ENCODE measurements at regions not wholly inside any gene's neighbourhood (a gene's known extent, or its start where the extent isn't known, plus 50 kb on each side); places are given as distances from the start of the nearest gene placed in this dataset.
"Not testable (repeated sequence)": the region's sequence is repeated elsewhere in the genome, so short reads cannot be mapped to it uniquely, and the experiment has no call there.

DNA sequence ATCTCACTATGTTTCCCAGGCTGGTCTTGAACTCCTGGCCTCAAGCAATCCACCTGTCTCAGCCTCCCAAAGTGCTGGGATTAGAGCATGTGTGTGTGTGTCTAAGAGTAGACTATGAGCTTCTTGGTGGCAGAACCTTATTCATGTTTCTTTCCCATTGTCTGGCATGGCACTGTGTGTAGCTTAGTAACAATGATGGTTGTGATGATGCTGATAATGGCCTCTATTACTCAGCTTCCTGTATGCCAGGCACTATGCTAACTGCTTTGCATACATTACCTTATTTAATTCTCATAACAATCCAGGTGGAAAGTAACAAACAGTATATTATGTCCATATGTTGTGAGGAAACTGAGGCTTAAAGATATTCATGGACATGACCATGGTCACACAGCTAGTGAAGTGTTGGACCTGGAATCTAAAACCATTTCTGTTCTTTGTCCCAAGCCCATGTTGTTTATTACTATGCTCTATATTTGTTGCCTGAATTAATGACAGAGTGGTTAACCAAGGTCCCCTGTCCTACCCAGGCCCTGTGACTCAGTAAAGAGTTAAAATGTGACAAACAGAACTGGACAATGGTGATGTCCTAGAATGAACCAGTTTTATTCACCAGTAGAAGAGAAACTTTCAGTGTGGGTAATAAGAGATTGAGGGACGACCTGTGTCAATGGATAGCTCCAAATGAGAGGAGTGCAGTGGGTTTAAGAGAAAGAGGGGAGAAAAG lies 109.6 kb downstream of the KLF5 start:
- no peak overlapping the region for H3K4me3 ChIP-seq (ENCODE audit: low read depth, low read length)
- TF ChIP-seq, protein P1, sequence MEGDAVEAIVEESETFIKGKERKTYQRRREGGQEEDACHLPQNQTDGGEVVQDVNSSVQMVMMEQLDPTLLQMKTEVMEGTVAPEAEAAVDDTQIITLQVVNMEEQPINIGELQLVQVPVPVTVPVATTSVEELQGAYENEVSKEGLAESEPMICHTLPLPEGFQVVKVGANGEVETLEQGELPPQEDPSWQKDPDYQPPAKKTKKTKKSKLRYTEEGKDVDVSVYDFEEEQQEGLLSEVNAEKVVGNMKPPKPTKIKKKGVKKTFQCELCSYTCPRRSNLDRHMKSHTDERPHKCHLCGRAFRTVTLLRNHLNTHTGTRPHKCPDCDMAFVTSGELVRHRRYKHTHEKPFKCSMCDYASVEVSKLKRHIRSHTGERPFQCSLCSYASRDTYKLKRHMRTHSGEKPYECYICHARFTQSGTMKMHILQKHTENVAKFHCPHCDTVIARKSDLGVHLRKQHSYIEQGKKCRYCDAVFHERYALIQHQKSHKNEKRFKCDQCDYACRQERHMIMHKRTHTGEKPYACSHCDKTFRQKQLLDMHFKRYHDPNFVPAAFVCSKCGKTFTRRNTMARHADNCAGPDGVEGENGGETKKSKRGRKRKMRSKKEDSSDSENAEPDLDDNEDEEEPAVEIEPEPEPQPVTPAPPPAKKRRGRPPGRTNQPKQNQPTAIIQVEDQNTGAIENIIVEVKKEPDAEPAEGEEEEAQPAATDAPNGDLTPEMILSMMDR (IDR thresholded peaks at IDR 0.05; ENCODE audit: borderline replicate concordance, insufficient read depth, low read depth, low read length) = no peak

DNA sequence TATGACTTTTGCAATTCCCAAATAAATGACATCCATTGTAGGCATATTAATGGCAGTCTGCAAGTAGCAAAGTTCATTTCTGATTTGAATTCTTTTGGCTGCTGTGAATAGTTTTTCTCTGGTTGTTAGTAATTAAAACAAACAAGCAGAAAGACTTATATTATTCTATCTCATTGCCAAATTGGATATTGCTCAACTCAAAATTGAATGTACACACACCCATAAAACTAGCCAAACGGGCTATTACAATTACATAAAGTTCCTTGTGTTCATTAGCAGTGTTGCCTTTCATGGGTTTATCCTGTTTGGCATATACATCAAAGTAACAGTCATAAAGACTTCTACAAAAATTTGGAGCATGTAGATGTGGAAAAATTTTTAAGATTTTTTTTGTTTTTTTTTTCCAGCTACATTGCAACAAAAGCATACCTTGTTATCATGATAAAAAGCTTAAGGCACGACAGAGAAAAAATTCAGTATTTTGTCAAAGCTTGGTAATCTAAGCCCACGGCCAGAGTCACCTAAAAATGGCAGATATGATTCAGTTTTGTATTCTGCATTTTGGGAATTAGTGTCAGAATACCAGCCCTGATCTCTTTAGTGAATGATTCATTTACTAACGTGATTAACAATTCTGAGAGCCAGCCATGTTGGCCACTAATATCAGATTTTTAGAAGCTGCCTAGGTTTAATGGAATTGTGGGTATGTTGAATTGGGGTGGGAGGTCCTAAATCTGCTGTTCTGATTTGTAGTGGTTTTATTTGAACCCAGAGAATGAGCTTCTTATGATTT lies 108.4 kb downstream of the KLF5 start:
- TF ChIP-seq, protein P1 (IDR thresholded peaks at IDR 0.05; ENCODE audit: borderline replicate concordance, insufficient read depth, low read depth, low read length) = no peak
- H3K4me3 ChIP-seq (ENCODE audit: low read depth, low read length) = no peak overlapping the region

DNA sequence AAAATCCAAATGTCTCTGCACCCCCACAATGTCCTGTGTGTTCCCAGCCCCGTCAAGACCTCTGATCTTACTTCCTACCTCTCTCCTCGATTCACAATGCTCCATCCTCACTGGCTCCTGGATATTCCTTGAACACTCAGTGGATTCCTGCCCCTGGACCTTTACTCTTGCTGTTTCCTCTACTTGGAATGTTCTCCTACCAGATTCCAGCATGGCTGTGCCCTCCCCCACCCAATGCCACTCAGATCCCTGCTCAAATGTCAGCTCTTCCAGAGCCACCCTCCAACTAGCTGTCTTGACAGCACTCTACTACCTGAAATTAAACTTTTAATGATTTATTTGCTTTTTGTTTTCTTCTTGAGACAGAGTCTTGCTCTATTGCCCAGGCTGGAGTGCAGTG lies 107.4 kb downstream of the KLF5 start:
- H3K4me3 ChIP-seq (ENCODE audit: low read depth, low read length) = no peak overlapping the region
- TF ChIP-seq, protein P1 (IDR thresholded peaks at IDR 0.05; ENCODE audit: borderline replicate concordance, insufficient read depth, low read depth, low read length) = no peak

DNA sequence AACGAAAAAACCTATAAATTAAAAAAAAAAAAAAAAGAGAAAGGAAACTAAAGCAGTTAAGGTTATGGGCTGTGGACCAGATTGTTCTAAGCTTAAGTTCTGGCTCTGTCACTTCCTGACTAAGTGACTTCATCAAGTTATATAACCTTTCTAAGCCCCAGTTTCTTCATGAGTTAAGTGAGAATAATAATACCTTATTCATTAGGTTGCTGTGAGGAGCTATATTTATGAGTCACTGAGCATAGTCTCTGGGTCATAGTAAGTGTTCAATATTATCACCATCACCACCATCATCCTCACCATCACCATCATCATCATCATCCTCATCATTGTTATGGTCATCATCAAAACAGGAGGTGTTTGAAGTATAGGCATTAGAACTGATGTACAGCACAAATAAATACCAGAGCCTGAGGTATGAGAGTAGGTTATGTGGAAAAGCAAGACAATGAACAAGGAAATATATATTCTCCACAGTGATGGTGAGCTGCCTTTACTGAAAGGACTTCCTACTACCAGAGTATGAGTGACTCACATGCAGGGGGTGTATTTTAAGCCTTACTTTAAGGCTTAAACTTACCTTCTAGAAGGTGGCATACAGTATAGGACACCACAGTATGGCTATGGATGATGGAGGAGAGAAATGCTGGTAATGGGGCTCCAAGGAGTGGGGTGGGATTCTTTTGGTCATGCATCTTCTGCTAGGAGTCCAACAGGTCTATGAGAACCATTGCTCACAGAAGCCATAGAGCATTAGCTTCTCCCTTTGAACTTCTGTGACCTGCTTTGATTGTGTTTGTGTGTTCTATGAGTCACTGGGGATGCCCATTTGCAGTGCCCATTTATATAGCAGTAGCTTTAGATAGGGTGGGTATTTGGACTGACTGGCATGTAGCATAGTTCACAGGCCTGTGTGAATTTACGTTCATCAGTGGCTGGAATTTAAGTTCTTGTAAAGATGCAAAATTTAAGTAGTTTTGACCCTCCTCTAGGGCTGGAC lies 104.4 kb downstream of the KLF5 start:
- TF ChIP-seq, protein P1 (IDR thresholded peaks at IDR 0.05; ENCODE audit: borderline replicate concordance, insufficient read depth, low read depth, low read length) = no peak
- no peak overlapping the region for H3K4me3 ChIP-seq (ENCODE audit: low read depth, low read length)

DNA sequence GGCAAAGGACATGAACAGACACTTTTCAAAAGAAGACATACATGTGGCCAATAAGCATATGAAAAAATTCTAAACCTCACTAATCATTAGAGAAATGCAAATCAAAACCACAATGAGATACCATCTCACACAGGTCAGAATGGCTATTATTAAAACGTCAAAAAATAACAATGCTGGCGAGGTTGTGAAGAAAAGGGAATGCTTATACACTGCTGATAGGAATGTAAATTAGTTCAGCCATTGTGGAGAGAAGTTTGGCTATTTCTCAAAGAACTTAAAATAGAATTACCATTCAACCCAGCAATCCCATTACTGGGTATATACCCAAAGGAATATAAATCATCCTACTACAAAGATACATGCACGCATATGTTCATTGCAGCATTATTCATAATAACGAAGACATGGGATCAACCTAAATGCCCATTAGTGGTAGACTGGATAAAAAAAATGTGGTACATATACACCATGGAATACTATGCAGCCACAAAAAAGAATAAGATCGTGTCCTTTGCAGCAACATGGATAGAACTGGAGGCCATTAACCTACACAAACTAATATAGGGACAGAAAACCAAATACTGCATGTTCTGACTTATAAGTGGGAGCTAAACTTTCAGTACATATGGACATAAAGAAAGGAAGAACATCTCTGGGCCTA lies 101.7 kb downstream of the KLF5 start:
- not testable (repeated sequence) for H3K4me3 ChIP-seq (ENCODE audit: low read depth, low read length)

DNA sequence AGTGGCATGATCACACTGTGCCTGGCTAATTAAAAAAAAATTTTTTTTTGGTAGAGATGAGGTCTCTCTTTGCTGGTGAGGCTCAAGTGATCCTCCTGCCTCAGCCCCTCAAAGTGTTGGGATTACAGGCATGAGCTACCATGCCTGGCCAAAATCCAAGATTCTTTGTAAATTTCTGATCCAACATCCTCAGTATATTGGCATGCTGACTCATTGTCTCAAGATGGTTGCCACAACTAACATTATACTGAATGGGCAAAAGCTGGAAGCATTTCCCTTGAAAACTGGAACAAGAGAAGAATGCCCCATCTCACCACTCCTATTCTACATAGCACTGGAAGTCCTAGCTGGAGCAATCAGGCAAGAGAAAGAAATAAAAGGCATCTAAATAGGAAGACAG lies 100.0 kb downstream of the KLF5 start:
- TF ChIP-seq, protein P1 (IDR thresholded peaks at IDR 0.05; ENCODE audit: borderline replicate concordance, insufficient read depth, low read depth, low read length) = no peak
- H3K4me3 ChIP-seq (ENCODE audit: low read depth, low read length) = no peak overlapping the region

All from GM12875 (cell line).